GM19025 (cell line): ENCODE measurements at regions not wholly inside any gene's neighbourhood (a gene's known extent, or its start where the extent isn't known, plus 50 kb on each side); places are given as distances from the start of the nearest gene placed in this dataset.
"Not testable (repeated sequence)": the region's sequence is repeated elsewhere in the genome, so short reads cannot be mapped to it uniquely, and the experiment has no call there.

Experiments
- ATAC-seq: cut with Tn5 transposase; IDR thresholded peaks from one replicate; pipeline ENCODE4 v1.9.1; 2021; ENCODE audit warnings: mild to moderate bottlenecking, low read depth, moderate library complexity; ENCODE audit not compliant: unreplicated experiment

DNA sequence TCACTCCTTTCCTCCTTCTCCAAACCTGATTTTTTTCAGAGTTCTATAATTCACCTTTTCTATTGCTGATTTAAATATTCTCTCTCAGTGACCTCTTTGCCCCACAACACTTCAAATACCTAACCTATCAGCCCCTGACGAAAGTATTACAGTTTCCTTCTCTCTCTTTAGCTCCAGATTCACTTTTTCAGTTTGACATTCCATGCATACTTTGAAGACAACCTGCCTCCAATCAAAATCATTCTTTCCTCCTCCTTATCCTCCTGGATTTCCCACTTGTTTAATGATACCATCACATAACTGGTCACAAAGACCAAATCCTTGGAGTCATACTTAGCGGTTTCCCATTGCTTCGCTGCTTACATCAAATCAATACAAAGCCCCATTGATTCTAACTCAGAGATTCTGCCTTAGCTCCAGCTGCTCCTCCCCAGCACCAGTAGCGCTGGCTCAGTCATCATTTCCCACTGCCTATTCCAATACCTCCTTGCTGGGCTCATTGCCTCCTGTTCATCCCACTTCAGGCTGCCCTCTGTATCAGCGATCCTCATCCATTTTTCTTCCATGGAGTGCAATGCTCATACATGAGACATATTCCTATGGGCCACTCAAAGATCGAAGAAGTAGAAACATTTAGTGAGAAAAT, 240.1 kb downstream of the ZNF92 start:
- ATAC-seq = not testable (repeated sequence)

DNA sequence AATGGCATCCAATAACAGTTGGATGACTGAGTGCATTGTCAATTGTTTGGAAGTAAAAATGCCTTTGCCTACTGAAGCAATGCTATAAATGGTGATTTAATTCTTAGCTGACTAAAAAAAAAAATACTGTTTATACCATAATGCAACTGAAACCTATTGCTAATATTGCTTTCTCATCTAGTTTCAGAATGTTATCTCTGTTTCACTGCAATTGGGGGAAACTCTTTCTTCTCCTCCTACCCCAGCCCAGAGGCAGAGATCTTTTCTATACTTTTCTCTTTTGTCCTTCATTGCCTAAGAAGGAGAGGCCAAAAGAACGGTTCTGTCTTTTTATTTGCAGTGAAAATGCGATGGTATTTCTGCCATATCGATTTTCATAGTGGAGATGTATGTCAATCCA, 242.5 kb downstream of the ZNF92 start:
- not testable (repeated sequence) for ATAC-seq

DNA sequence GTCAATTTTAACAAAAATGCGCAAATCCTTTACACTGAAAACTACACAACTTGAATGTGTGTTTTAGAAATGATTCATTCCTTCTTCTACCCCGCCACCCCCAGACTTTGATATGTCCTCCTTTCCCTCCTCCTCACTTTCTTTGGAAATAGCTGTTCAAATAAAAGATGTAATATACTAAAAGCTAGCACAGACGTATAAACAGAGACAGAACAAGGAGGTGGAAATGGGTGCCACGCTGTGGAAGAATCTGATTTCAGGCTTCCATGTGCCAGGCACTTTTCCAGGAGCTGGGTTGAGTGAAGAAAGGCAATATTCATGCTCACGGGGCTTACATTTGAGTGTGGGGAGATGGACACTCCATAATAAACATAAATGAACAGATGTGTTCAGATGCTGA, 246.6 kb downstream of the ZNF92 start:
- not testable (repeated sequence) for ATAC-seq

DNA sequence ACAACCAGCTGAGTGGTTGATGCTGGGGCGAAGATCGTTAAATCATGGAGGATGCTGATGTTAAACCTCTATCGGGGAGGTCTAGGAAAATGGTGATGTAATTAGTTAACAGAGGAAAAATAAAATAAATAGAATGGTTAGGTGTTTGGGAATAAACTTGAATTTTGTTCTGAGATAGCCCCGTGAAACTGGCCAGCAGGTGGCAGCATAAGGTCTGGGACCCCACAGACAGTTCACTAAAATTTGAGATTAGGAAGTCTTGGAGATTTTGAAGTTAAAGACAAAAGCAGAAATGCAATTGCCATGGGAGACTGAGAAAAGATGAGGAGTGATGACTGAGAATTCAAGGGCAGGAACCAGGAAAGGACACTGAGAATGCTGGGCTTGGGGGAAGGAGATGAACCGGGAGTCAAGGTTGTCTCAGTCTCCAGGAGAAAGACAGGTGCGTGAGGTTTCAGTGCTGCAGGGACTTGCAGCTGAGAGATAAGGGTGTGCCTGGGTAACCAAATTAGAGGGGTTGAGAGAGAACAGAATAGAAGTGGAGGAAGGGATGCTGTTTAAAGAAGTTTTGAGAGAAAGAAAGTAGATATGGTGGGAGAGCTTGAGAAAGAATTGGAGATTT, 248.0 kb downstream of the ZNF92 start:
- not testable (repeated sequence) for ATAC-seq

DNA sequence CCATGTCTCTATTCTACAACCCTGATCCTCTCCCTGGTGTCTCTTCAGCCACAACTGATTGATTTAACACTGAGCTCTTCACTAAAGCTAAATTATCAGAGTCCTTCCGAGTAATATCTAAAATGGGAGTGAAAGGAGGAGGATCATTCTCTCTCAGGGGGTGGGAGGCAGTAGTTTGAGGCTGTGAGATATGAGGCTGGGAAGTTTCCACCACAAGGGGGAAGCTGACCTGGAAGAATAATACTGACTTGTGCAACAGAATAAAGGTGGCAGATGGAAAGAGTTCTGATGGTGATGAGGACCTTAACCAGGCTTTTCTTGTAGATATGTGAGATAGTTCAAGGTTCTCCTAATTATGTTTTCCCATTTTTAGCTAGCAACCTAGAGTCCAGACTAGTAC, 241.6 kb upstream of the VKORC1L1 start:
- ATAC-seq = not testable (repeated sequence)

DNA sequence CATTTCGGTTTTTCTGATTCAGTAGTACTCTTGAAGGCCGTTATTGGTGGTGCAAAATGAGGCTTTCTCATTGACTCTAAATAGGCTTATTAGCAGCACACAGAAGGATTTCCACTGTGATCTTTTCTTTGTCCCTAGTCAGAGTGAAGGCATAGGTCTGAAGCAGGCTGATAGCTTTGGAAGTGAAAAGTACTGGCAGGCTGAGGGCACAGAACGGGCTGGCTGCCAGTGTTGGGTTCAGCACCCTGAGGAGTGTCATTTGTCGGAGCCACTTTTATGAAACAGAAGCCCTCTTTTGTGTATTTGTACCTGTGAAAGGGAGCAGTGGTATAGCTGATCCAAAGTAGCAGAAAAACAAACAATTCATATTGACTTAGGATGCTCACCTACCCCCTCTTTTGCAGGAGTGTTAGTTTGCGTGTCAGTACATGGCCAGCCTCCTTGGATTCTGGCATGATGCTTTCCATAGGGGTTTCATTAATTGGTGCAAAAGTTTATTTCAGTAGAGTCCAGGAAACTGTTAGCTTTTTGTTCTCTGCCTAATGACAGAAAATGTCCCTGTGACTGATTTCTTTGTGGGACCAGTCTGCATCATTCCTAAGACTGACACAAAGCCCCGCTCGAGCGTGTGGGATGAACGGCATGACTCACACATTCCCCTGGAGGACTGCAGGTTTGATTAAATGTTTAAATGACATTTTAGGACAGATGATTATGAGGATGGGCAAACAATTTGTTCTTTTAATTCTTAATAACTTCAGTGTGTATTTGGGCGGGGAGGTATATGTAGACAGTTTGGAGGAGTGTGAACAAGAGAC, 239.1 kb upstream of the VKORC1L1 start:
- not testable (repeated sequence) for ATAC-seq

DNA sequence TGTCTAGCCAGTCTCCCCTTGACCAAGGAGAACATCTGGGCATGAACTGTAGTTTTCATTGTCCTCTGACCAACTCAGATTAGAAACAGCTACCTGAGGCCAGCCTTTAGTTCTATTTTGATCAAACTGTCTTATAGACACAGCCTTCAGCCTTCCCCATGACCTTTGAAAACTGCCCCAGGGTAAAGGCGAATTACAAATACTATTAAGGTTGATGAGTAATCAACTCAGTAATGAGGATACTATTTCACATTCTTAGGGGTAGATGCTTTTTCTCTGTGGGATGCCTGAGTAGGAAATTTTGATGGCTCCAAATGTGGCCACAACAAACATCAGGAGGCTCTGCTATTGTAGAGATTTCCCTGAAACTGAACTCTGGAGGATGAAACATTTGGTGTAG, 234.0 kb upstream of the VKORC1L1 start:
- not testable (repeated sequence) for ATAC-seq

DNA sequence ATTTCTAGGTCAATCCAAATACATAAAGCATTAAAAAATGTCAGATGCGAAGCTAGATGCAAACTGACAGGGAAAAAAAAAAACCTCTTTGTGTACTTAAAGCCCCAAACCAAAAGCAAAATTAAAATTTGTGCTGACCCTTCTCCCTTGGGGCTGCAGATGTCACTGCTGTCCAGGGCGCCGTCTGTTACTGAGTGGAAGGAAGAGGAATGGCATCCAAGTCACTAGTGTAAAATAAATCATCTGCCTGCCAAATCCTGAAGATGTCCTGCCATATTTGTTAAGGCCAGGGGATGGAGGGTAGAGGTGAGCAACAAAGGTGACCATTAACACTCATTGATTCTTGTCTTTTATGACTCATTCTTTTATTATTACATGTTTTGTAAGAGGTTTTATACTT, 233.2 kb upstream of the VKORC1L1 start:
- ATAC-seq = not testable (repeated sequence)

DNA sequence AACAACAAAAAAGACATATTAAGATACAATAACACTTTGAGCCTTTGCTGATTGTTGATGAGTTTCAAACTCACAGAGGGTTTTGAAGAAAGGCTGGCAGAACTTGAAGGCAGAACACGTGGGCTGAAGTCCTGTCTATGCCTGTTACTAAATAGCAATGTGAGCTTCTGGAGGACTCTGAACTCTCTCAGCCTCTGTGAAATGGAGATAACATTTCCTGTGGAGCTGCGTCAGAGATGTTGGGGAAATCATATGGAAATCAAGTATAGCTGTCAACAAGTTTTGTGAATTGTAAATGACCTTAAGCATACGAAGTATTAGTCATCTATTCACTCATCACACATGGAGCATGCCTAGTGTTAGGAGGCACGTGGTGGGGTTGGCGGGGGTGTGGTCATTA, 229.4 kb upstream of the VKORC1L1 start:
- ATAC-seq = not testable (repeated sequence)

DNA sequence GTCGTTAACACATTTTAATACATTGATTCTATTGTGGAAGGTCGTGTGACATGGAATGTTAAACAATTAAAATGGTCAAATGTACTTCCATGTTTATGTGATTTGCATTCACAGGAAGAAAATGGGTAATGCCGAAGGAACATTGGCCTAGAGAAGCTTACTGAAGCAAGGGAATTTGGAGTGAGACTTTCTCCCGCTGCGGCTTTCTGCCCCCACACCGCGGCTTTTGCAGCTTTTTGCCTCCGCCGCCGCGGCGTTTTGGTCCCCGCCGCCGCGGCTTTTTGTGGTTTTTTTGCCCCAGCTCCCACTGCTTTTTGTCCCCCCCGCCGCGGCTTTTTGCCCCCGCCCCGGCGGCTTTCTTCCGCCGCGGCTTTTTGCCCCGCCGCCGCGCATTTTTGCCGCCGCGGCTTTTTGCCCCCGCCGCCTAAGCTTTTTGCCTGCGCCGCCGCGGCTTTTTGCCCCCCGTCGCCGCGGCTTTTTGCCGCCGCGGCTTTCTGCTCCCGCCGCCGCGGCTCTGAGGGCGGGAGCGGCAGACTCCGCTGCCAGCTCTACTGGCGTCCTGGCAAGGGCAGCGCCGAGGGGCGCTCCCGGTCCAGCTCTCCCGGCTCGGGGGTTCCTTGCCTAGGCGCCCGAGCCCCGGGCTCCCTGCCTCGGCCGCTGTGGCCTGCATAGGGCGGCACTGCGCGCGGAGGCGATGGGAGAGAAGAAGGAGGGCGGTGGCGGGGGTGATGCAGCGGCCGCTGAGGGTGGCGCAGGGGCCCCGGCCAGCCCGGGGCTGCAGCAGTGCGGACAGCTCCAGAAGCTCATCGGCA, 225.5 kb upstream of the VKORC1L1 start:
- ATAC-seq = not testable (repeated sequence)

DNA sequence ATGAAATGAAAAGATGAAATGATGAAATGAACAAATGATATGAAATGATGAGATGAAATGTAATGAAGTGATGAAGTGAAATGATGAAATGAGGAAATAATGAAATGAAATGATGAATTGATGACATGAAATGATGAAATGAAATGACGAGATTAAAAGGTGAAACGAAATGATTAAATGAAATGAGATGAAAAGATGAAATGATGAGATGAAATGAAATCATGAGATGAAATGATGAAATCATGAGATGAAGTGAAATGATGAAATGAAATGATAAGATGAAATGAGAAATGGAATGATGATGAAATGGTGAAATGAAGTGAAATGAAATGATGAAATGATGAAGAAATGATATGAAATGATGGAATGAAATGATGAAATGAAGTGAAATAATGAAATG, 221.7 kb upstream of the VKORC1L1 start:
- ATAC-seq = not testable (repeated sequence)

DNA sequence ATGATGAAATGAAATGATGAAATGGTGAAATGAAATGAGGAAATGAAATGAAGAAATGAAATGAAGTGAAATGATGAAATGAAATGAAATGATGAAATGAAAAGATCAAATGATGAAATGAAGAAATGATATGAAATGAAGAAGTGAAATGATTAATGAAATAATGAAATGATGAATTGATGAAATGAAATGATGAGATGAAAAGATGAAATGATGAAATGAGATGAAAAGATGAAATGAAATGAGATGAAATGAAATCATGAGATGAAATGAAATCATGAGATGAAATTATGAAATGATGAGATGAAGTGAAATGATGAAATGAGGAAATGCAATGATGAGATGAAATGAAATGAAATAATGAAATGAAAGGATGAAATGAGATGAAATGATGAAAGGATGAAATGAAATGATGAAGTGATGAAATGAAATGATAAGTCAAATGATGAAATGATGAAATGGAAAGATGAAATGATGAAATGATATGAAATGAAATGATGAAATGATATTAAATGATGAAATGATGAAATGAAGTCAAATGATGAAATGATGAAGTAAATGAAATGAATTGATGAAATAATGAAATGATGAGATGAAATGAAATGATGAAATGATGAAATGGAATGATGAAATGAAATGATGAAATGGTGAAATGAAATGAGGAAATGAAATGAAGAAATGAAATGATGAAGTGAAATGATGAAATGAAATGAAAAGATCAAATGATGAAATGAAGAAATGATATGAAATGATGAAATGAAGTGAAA, 220.9 kb upstream of the VKORC1L1 start:
- ATAC-seq = not testable (repeated sequence)

DNA sequence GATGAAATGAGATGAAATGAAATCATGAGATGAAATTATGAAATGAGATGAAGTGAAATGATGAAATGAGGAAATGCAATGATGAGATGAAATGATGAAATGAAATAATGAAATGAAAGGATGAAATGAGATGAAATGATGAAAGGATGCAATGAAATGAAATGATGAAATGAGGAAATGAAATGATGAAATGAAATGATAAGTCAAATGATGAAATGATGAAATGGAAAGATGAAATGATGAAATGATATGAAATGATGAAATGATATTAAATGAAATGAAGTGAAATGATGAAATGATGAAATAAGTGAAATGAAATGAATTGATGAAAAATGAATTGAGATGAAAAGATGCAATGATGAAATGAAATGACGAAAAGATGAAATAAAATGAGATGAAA, 220.2 kb upstream of the VKORC1L1 start:
- ATAC-seq = not testable (repeated sequence)

DNA sequence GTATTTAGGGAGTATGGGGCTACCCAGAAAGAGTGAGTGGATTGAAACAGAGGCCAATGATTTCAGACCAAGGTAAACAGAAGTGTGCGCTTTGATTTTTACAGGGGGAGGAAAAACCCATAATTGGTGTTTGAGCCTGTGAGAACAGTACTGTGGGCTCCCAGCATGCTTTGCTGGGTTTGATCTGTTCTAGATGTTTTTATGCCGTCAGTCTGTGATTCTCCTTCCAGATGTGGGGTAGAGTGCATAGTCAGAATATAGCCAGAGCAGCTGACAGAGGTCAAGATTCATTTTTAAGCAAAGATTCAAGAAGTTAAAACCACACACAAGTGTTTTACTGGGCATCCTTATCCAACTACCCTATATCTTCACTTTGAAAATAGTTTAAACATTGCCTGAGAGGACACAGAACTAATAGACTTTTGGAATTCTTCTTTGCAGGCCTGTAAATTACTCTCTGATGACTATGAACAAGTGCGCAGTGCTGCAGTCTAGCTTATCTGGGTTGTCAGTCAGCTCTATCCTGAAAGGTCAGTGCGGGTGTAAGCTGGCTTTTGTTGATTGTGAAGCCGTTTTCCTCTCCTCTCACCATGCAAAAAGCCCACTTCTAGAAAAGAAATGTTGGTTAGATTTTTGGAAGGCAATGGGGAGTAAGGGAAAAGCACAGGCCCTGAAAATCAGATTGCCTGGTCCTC, 216.2 kb upstream of the VKORC1L1 start:
- ATAC-seq = not testable (repeated sequence)

DNA sequence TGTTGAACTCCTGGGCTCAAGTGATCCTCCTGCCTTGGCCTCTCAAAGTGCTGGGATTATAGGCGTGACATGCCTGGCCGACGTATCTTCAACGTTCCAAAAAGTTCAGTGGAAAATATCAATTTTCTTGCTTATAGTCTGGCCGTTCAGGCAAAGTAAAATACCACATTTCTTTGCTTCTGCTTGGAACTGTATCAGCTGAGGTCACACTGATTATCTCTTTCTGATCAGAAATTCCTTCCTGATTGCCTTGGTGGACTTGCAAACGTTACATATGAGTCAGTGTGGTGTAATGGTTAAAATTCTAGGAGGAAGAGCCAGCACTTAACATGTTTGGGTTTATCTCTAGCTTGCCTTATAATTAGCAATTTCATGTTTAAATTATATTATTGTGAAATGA, 189.5 kb upstream of the VKORC1L1 start:
- ATAC-seq = not testable (repeated sequence)

DNA sequence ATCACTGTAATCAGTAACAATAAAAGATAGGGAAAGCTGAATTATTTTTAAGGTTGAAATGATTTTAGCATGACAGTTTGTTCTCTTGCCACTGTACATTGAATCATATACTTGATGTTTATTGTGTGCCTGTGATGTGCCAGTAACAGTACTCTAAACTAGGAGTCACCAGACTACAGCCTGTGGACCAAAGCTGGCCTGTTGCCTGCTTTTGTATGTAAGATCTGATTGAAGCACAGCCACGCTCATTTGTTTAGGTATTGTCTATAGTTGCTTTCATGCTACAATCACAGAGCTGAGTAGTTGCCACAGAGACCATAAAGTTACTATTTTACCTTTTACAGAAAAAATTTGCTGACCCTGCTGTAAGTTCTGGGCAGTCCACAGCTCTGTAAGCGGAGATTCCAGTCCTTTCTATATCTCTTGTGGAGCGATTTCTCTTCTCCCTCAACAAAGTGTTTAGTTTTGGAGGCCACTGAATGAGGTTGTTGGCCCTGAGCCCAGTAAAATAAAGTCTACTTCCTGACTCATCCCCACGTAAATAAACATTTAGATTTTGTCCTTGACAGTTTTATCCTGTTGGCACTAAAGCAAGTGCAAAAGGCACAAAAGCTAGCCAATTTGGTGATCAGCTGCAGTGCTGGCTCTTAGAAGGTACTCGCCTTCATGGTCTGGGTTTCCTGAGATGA, 173.7 kb upstream of the VKORC1L1 start:
- ATAC-seq = not testable (repeated sequence)

DNA sequence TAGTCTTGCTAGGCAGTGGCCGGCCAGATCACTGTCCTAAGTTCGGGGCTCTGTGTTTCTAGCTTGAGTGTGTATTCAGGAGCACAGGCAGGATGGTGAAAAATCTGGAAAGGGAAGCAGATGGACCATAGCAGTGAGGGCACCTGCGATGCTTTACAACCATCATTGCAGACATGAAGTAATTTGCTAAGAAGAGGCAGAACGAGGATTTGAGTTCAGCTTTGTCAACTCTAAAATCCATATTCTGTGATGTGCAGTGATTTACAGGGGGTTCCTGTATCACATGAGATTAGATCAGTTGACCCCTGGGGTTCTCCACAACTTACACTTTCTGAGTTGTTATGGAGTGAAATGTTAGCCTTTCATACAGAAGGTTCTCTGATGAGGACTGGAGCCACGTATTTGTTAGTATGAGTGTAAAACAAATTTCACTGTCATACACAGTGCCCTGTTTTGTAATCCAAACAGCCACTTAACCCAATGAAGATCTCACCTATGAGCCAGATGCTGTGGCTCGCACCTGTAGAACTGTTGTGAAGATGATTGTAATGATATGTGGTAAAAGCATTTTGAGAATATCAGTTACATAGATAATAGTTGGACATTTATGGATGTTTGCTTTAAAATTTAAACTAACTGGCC, 173.0 kb upstream of the VKORC1L1 start:
- ATAC-seq = not testable (repeated sequence)

DNA sequence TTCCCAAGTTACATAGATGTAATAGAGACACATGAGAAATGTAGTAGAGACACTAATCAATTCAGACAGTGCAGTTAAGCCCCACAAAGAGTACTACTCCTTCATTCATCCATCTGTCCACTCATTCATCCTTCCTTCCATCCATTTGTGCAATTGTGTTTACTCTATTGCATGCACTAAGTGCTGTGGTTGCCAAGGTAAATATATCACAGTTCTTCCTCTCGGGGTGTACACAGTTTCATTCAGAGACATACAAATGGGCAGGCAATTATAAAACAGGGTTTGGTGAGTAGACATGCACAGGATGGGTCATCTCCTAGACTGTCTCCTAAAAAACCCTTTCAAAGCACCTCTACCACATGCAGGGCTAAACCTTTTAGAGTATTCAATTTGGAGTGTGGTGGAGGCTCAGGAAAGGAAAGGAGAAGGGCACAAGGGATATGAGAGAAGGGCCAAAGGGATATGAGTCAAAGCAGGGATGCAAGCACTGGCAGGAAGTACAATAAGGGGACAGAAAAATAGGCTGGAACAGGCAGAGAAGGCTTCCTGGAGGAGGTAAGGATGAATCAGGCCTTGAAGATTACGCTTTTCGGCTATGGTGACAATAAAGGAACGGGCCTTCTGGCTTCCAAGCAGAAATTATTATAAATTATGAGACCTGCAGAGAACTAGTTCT, 153.6 kb upstream of the VKORC1L1 start:
- not testable (repeated sequence) for ATAC-seq
